HG02870 (cell line): ENCODE measurements at regions not wholly inside any gene's neighbourhood (a gene's known extent, or its start where the extent isn't known, plus 50 kb on each side); places are given as distances from the start of the nearest gene placed in this dataset.

ENCODE experiments used
- ATAC-seq: cut with Tn5 transposase; IDR thresholded peaks from one replicate; pipeline ENCODE4 v1.9.1; 2021; ENCODE audit warnings: mild to moderate bottlenecking, moderate library complexity; ENCODE audit not compliant: unreplicated experiment

DNA sequence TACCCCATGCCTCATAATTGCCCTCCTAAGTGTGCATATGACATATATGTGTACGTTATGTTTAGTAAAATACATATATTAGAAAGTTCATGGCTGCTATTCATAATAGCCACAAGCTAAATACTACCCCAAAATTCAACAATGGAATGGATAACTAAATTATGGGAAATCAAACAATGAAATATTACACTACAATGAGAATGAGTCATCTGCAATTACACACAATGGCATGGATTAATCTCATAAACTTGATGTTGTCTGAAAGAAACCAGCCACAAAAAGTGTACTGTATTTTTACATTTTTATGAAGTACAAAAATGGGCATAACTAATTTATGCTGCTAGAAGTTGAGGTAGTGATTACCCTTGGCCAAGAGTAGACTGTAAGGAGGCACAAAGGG lies 477.0 kb downstream of the HAO1 start:
- ATAC-seq: no peak

DNA sequence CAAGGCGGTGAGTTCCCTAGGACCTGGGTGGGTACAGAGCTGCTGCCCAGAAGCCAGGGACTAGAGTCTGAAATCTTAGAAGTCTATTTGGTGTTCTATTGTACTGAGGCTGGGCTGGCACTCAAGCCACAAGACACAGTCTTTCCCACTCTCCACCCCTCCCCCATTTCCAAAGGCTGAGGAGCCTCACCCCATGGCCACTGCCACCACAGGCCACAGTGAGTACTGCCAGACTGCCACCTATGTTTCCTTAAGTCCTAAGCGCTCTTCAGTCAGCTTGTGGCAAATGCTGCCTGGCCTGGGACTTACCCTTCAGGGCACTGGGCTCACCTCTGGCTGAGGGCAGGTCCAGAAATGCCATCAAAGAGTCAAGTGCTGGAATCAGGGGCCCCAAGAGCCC lies 469.3 kb downstream of the HAO1 start:
- ATAC-seq: no peak

DNA sequence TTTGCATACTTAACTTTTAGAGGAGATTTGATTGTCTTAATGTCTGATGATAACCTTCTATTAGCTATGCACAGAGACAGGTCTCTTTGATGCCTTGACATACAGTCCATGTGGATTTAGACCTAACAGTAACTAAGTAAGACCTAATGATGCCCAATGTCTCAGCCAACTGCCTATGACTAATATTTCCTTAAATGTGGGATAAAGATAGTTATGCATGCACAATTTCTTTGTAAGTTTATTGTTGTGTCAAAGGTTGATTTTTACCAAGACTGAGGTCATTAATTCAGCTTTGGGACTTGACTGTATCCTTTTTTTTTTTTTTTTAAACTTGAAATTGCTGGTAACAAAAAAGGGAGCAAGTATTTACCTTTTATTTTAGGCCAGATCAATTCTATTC lies 450.0 kb downstream of the HAO1 start:
- no peak for ATAC-seq

DNA sequence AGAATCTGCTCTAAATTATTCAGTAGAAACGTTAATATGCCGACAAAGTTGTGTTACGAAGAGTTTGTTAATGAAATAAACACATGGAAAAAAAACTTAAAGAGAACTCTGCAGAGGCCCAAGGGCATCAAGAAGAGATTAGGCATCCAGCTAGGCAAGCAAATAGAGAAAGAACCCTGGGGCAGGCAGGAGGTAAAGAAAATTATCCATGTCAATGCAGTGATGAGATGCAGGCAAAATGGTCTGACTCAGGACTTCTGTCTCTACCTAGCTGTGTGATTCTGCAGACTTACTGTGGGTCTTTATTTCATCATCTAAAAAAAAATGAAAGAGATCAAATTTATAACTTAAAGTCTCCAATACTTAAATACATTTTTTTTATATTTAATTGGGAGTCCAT lies 448.0 kb downstream of the HAO1 start:
- no peak for ATAC-seq

DNA sequence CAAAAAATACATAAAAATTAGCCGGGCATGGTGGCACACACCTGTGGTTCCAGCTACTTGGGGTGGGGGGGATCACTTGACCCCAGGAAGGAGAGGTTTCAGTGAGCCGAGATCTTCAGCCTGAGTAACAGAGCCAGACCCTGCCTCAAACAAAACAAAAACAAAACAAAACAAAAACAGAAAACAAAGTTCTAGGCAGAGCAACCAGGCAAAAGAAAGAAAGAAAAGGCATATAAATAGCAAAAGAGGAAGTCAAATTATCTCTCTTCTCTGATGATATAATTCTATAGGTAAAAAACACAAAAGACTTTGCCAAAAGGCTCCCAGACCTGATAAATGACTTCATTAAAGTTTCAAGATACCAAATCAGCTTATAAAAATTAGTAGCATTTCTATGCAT lies 446.9 kb downstream of the HAO1 start:
- no peak for ATAC-seq

GRCh38 chr20:7496394-7496991 lies 443.8 kb downstream of the HAO1 start:
- ATAC-seq: no peak

DNA sequence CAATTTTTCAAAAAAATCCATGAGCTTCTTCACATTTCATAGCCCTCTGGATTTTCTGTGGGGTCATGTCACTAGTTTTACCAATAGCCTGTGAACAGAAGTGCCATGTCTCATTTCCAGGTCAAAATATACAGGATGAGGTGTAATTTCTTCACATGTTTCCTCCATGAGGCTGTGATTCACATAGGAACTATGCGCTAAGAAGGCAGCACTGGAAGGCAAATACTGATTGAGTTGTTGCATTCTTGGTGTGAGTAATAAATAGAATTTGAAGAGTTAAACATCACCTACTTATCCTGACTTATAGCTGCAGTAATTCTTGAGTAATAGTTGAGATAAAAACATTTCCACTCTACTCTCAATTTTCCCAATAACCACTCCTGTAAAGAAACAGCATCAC lies 442.3 kb downstream of the HAO1 start:
- no peak for ATAC-seq

- no peak for ATAC-seq
These were observed 441.1 kb downstream of the HAO1 start for GRCh38 chr20:7499201-7499600.

DNA sequence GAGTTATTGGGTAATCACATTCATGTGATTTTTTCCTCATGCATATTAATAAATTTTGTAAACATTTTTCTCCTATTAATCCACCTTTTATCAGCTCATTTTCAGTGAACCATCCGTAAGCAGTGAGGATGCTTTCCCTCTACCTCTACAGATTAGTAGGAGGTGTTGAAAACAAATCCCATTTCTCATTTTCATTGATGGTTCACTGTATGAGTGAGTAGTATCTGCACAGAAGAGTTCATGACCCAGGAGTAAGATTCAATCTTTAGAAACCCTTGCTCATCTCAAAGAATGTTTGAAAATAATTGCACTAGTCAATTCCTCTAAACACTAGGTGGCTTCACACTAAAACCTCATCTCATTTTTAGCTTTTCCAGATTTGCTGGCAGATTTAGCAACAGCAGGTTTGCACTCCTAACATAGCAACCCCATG lies 440.0 kb downstream of the HAO1 start:
- ATAC-seq: no peak

GRCh38 chr20:7503501-7503900 lies 436.8 kb downstream of the HAO1 start:
- ATAC-seq: no peak

DNA sequence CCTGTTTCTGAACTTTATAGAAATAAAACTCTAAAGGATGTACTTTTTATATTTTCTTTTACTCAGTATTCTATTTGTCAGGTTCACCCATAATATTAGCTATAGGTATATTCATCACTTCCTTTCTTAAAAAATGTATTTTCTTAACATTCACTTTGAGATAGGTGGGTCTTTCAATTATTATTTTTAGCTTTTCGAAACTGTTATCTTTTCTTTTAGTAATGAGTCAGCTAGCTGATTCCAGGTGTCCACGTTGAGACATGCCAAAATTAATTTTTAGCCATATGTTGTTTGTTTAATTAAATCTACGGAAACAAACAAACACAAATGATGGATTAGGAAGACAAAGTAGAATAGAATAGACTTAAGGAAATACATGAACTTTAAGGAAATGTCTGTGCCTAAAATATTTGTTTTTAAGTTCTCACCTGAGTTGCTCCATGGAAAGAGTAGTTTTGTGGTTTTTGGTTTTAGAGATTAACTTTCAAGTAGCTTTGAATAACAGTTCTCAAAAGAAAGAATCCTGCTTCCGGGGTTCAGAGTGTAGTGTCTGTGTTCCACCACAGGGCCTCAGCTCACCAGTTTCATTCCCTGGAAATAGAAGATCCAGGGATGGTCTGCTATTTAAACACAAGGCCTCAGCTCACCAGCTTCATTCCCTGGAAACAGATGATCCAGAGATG lies 435.0 kb downstream of the HAO1 start:
- no peak for ATAC-seq

DNA sequence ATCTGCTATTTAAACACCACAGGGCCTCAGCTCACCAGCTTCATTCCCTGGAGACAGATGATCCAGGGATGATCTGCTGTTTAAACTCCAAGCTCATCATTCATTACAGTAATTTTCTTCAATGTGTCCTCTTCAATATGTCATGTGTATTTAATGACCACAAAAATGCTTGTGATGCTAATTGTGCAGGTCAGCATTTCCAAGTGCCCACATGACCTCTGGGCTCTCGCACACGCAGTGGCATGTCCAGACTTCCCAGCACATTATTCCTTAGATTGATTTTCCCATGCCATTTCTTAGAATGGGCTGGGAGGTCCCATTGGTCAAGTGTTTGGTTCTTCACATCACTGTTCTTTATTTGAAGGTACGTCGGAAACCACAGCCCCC lies 434.4 kb downstream of the HAO1 start:
- no peak for ATAC-seq

DNA sequence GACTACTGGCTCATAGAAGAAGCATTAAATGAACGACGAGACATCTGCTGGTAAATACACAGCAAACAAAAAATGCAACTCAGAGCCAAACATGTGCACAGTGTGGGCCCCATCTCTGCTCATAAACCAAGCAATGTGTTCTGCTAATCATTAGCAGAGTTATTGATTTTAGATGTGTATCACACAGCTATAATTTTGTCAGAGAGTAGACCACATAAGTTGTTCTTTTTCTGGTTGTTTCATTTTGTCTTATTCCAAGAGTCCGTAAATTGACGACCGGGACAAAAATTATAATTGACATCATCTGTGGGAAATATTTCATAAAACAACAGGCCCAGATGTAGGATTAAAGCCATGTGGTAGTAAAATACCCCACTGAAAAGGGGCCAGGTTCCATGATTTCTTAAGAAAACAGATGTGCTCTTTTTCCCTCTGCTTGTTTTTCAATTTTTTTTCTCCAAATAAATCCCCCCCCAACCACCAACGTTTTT lies 423.6 kb downstream of the HAO1 start:
- no peak for ATAC-seq

GRCh38 chr20:7520361-7520760 lies 419.9 kb downstream of the HAO1 start:
- no peak for ATAC-seq

DNA sequence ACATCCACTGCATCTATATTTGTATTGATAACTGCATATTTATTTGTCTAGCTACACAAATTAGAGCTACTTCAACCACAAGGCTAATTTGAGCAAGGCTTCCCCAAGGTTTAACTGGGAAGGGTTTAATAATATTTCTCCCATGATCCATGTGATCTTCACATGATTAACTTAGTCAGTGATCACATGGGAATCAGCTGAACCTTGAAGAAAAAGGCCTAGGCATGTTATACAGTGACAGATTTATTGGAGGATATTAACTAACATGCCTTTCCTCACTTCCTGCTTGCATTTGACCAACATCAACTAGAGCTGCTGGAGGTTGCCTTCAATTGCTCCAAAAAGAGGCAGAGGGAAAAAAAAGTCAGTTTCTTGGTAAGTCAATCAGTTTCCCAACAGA lies 417.0 kb downstream of the HAO1 start:
- no peak for ATAC-seq

GRCh38 chr20:7540018-7540417 lies 400.2 kb downstream of the HAO1 start:
- no peak for ATAC-seq

- ATAC-seq: no peak
These were observed 399.3 kb downstream of the HAO1 start for GRCh38 chr20:7540923-7541322.

- ATAC-seq: no peak
These were observed 369.2 kb downstream of the HAO1 start for GRCh38 chr20:7571101-7571500.

DNA sequence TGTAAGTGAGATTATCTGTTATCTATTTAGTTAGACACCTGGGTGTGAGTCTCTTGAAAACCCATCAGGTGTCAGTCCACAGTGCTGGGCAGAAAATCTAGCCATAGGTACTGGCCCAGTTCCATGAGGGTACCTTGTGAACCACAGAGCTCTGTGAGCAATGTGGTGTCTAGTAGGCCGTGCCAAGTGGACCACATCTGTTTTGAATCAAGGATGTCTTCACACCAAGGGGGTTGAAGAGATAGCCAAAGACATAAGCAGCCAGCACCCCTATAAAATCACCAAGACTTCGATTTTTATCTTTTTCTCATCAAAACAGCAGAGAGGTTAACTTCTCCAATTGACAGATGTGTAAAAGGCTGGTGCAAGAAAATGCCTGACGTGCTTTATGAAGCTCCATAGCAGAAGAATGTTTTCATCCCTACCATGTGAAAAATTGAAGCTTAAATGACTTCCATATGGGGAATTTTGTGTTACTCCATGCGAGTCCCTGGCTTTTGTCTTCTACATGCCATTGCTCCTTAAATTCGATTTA lies 368.7 kb downstream of the HAO1 start:
- ATAC-seq: no peak

DNA sequence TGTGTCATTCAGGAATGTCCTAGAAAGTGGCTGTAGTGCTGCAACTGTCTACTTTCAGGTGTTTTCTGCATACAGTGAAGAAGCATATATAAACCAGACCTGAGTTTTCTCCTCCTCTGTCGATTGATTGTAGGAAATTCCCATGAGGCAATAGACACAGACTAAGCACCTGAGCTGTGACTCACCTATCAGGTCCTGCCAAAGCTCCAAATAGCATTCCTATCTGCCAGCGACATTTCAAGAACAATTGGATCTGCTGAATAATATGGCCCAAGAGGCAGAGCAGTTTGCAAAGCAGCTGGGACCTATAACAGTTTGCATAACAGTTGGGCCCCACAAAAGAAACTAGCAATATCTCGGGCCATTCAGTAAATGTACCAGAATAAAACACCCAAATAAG lies 360.4 kb downstream of the HAO1 start:
- ATAC-seq: no peak

DNA sequence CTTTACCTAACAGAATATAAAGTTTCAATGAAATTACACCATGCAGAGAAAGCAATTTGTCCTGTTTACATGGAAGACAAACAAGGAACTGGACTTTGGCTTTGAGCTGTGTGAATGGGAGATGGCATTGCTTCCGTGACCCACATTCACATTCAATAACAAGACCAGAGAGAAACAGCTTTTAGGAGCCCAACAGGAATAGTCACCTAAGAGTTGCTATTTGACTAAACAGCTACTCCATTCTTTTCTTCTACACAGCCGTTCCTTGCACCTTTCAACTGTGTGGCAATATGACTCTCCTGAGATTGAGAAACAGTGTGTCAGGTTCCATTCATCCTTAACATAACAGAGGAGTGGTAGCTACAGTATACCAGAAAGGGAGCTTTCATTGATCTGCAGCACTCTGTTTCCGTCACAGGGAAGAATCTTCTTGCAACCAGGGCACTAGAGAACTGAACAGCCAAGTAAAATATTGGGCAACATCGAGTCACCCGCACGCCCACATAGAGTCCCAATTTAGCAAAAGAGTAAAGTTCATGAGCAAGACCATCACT lies 355.1 kb downstream of the HAO1 start:
- ATAC-seq: no peak

DNA sequence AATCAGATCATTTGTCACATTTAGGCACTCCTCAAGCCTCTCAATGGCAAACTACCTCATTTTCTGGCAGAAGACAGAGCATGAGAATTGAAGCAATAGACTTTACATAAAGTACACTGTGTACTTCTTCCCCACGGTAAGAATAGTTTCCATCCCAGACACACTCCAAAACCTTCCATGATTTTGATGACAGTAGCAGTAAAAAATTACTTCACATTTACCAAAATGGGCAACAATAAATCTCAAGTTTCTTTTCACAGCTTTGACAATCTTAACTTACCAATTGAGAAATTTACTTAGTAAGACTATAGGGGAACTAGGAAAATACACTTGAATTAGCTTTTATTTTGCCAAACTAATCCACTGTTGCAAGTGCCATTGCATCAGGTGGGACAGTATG lies 353.8 kb downstream of the HAO1 start:
- ATAC-seq: no peak
